Smooth muscle cell of the brain vasculature (primary cell): ENCODE measurements at regions not wholly inside any gene's neighbourhood (a gene's known extent, or its start where the extent isn't known, plus 50 kb on each side); places are given as distances from the start of the nearest gene placed in this dataset.
"Not testable (repeated sequence)": the region's sequence is repeated elsewhere in the genome, so short reads cannot be mapped to it uniquely, and the experiment has no call there.

ENCODE experiments used
- DNase-seq: peaks from one replicate; pipeline ENCODE4 v3.0.0-alpha.2; 2012; ENCODE audit warnings: low read depth, low spot score

DNA sequence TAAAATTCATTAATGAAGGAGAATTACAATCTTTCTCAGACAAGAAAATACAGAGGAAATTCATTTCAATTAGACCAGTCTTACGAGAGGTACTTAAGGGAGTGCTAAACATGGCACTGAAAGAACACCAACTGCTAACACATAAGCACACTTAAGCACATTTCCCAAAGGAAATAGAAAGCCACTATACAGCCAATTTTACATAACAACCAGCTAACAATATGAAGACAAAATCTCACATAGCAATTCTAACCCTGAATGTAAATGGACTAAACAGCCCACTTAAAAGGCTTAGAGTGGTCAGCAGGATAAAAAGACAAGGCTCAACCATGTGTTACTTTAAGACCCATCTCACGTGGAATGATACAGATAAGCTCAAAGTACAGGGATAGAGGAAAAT, 339.5 kb upstream of the LUZP2 start:
- no peak for DNase-seq

DNA sequence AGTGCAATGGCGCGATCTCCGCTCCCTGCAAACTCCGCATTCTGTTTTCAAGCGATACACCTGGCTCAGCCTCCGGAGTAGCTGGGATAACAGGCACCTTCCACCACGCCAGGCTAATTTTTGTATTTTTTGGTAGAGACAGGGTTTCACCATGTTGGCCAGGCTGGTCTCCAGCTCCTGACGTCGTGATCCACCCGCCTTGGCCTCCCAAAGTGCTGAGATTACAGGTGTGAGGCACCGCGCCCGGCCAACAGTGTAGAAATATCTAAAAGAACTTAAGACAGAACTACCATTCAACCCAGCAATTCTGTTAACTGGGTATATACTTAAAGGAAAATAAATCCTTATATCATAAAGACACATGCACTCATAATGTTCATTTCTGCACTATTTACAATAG, 335.3 kb upstream of the LUZP2 start:
- DNase-seq: no peak

DNA sequence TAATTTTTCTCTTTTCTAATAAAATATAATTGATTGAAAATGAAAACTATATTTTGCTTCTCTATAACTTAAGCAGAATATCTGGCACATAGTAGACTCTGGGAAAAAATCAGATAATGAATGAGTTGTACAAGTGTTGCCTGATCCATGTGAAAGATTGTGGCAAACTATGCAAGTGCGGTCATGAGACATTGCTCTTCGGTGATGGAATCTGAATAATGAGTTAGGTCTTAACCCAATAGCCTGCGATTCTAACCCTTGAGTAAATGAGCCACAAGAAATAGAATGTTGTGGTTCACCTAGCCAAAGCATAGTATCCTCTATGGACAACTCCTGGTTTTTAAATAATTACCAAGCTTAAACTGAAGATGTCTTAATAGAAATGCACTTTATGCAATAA, 333.7 kb upstream of the LUZP2 start:
- no peak for DNase-seq

DNA sequence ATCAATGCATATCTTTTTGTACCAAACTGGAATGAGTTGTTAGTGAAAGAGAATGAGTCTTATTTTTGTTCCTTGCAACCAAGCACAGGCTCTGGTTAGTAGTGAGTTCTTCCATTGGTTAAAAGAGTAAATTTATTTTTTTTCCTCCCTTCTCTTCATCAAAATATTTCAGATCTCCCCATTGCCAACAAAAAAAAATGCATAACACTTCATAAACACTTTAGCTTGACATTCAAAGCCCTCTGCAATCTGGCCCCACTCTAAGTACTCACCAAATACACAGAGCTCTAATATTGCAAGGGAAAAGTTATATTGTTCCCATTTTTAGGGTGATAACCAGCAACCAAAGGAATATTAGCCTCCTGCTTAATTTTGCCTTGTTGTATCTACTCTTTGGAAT, 333.0 kb upstream of the LUZP2 start:
- no peak for DNase-seq

DNA sequence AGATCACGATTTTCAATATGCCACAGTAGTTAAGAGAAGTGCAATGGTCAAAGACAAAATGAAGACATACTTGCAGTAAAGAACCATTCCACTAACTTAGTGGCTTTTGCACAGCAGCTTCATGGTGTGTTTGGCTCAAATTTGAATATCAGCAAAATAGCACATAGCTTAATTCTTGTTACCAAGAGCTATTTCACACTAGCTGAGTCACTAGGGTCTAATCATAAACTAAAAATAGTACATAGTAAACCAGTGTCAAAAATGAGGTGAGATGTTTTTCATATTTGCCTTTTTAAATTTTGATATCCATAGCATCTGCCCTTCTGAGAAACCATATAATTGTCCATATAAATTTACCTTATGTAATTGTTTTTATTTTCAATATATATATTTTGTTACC, 325.0 kb upstream of the LUZP2 start:
- no peak for DNase-seq

DNA sequence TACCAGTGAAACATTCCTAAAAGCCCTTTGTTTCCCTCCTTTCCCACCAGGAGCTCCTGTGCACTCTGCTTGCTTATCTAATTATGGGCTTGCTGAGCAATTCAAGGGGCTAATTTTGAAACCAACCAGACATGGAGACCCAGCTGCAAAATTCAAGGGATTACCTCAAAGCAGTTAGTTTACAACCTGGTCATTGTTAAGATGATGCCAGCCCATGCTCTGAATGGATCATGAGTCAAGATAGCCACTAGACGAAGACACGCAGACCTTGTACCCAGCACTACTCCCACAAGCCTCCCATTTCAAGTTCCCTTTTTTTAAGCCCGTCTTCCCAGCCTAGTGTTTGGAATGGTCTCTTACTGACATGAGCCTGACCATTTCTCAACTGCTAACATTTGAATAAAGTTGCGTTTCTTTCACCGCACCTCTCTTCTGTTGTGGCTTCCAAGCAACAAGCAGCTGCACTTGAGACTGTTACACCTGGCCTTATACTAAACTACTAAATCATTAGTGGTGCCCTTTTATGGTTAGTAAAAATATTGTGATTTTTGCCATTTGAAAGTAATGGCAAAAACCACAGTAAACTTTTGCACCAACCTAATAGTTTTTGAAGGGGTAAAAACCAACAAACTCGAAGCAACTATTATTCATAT, 315.3 kb upstream of the LUZP2 start:
- DNase-seq: no peak

DNA sequence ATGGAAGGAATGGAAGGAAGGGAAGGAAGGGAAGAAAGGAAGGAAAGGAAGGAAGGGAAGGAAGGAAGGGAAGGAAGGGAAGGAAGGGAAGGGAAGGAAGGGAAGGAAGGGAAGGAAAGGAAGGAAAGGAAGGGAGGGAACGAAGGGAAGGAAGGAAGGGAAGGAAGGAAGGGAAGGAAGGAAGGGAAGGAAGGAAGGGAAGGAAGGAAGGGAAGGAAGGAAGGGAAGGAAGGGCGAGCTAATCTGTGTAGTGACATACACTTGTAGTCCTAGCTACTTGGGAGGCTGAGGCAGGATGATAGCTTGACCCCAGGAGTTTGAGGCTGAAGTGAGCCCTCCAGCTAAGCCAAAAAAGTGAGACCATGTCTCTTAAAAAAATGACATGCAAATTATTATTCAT, 311.3 kb upstream of the LUZP2 start:
- DNase-seq: not testable (repeated sequence)

DNA sequence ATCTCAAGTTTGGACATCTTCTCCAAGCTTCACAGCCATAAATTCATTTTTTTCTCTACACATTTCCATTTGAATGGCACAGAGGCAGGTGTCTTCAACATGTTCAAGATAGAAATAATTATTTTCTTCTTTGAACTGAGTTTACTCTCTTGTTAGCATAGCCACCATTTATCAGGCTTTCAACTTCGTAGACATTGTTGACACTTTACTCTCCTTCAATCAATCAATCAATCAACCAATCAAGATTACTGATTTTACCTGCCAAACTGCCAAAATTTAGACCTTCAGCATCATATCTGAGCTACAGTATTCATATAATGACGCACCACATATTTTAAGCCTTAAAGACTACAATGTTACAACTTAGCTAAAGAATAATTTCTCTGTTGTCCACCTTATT, 300.1 kb upstream of the LUZP2 start:
- DNase-seq: no peak

DNA sequence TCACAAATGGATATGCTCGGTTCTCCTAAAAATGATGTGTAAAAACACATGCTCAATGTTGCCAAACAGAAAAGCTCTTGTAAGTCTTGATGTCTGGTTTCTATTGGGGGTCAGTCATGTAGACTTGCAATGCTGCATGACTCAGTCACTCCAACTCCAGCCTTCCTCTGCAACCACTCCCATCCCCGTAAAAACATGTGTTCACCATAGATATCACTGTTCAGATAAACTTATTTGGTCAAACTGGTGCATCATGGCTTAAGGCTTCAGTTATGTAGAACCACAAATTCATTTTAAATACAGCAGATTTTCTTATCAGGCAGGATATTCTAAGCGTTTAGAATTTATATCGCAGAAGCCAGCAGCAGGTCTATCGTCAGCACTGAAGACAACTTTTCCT, 298.4 kb upstream of the LUZP2 start:
- no peak for DNase-seq

DNA sequence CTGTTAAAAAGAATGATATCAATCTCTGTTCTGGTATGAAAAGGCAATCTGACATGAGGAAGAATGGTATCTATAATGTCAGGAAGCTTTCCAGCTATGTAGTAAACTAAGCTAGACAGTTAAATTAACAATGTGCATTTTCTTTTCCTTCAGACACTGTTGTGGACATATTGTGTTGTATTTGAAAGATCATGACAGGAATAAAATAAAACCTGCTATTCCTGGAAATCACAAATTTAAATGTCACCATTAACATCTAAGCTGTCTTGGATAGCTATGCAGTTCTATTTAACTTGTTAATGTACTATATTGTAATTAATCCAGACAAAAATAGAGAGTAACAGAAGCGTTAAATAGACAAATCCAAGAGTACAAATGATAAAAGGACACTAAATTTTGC, 297.4 kb upstream of the LUZP2 start:
- no peak for DNase-seq

DNA sequence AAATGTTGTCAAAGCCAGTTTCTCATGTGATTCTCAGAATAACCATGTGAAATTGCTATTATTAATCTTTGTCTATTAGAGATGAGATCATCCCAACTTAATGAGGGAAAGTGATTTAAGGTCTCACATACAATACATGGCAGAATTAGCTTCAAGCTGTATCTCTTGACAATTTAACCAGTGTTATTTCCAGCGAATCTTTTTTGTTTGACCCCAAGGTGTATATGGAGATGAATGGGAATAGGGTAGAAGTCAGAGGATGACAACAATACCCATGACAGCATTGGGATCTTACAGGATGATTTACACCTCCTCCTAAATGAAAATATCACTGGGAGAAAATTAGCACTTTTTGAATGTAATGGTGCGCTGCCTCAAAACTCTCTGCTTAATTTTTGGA, 290.8 kb upstream of the LUZP2 start:
- no peak for DNase-seq

DNA sequence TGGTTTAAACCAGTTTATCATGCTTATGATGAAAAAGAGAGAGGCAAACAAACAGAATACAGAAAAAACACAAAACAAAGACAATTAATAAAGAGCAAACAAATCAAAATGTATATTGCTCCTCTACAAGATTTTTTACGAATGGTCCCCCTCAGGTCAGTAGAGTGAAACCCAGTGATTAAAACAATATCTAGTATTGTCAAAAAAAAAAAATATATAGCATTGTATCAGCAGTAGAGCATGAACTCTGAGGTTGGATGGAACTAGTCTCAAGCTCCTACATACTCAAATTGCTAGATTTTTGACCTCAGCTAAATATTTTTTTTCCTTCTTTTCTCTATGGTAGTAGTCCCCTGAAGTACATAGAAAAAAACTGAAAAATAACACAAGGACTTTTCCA, 290.3 kb upstream of the LUZP2 start:
- no peak for DNase-seq

DNA sequence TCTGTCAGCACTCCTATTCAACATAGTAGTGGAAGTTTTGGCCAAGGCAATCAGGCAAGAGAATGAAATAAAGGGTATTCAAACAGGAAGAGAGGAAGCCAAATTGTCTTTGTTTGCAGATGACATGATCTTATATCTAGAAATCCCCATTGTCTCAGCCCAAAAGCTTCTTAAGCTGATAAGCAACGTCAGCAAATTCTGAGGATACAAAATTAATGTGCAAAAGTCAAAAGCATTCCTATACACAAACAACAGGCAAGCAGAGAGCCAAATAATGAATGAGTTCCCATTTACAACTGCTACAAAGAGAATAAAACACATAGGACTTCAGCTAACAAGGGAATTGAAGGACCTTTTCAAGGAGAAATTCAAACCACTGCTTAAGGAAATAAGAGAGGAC, 280.4 kb upstream of the LUZP2 start:
- no peak for DNase-seq

DNA sequence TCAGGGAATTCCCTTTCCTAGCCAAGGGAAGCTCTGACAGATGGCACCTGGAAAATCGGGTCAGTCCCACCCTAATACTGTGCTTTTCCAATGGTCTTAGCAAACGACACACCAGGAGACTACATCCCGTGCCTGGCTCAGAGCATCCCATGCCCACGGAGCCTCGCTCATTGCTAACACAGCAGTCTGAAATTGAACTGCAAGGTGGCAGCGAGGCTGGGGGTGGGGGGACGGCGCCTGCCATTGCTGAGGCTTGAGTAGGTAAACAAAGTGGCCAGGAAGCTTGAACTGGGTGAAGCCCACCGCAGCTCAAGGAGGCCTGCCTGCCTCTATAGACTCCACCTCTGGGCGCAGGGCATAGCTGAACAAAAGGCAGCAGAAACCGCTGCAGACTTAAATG, 279.5 kb upstream of the LUZP2 start:
- not testable (repeated sequence) for DNase-seq

DNA sequence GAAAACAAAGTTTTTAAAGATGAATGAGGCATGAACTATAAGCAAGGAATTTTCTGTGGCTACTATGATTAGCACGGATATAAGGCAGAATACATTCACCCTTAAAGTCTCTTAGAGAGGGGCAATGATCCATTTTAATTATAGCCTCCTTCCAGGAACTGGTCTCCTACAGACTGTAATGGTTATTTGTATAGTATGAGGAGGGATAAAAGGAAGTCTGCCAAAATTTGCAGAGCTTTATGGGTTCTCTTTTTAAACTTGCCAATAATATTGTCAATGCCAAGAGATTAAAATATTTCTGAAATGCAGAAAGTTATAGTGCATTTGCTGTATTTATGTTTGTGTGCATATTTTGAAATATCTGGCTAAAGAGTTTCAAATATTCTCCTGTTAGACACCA, 271.4 kb upstream of the LUZP2 start:
- DNase-seq: no peak

DNA sequence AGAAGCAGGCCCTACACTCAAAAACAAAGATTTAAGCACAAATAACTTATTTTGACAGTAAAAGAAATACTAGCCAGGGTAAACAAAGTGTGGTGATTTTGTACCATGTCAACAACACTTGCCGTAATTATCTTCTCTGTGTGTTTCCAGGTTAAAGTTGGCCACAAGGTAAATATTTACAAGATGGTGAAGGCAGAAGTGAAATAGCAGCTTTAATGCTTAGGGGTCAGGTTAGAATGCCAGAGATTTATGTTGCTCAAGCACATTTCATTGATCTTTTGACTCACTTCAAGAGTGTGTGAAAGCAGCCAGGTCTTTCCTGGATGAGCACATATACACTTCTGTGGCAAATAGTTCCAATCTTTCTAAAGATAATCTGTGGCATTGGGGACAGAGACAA, 270.2 kb upstream of the LUZP2 start:
- no peak for DNase-seq

DNA sequence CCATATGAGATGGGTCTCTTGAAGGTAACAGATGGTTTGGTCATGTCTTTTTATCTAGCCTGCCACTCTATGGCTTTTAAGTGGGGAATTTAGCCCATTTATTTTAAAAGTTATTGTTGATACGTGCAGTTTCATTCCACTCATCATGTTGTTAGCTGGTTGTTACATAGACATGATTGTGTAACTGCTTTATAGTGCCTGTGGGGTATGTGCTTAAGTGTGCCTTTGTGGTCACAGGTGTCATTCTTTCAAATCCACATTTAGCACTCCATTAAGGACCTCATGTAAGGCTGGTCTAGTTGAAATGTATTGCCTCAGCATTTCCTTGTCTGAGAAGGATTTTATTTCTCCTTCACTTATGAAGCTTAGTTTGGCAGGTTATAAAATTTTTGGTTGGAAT, 263.8 kb upstream of the LUZP2 start:
- DNase-seq: no peak

DNA sequence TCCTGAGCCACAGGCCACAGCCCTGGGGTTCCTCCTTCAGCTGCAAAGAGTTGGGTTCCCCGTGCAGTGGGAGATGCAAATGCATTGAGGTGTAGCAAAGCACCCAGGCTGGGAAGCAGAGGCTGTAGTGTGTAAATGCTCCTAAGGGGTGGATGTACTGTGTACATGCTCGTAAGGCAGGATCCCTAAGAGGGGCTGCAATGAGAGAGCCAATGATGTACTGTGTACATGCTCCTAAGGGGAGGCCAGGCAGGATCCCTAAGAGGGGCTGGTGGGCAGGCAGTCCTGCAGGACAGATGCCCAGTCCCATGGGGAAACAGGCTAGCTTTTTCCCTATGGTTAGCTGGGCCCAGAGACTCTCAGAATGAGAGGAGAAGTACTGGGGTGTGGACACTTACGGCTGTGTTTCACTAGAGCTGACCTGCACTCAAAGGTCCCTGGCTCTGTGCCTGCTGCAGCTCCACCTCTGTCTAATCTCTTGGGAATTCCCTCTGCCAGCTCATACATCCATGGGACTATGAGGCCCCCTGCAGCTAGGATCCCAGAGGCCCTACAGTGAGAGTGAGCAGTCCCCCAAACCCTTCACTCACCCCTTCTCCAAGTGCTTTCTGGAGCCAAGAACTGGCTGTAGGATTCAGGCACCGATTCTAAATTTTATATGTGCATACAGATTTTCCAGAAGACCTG, 261.9 kb upstream of the LUZP2 start:
- no peak for DNase-seq

DNA sequence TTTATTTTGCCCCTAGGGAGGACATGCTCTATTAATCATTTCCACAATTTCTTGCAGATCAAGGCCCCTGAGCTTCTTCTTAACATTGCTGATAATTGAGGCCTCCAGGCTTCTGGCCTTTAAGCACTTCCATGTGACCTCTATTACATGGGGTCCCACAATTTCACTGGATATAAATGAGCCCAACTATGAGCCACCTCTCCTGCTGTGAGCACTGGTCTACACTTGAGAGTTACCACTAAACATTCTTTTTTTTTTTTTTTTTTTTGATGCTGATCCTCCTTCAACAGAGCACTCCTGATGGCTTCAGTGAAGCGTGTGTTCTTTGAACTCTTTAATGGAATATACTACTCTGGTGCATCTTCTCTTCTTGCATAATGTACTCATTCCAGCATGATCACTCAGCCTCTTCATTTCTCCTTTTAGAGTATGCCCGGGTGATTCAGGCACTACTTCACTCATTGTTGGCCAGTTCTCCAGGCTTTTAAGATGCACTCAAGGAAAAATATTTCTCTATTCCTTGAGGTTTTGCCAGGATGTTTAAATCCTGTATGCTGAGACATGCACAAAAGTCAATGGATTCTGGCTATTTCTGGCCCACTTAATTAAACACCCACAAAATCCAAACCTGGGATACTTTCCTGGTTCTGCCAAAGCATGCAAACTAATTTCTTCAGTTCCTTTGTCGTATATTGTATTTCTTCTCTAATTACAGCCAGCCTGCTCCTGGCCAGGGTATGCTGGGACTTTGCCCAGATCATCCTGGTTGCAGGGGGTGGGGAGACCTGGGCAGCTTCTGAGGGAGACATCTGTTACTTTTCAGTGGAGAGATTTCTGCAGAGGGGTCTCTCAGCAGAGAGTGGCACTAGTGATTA, 257.8 kb upstream of the LUZP2 start:
- no peak for DNase-seq

DNA sequence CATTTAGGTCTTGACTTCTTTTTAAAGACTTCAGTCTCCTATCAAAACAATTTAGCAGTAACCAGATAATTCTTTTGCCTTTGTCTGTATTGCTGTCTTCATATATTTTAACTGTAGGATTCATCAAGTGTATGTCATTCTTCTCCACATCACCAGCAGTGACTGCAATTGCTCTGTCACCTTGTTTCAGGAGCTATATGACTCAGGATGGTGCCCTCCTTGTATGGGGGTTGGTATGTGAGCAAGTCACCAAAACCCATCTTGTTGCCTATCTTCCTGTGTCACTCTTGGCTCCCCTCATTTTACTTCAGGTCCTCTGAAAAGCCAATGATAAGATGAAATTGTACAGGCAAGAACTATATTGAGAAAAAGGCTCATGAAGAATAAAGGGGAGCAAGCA, 256.9 kb upstream of the LUZP2 start:
- no peak for DNase-seq

DNA sequence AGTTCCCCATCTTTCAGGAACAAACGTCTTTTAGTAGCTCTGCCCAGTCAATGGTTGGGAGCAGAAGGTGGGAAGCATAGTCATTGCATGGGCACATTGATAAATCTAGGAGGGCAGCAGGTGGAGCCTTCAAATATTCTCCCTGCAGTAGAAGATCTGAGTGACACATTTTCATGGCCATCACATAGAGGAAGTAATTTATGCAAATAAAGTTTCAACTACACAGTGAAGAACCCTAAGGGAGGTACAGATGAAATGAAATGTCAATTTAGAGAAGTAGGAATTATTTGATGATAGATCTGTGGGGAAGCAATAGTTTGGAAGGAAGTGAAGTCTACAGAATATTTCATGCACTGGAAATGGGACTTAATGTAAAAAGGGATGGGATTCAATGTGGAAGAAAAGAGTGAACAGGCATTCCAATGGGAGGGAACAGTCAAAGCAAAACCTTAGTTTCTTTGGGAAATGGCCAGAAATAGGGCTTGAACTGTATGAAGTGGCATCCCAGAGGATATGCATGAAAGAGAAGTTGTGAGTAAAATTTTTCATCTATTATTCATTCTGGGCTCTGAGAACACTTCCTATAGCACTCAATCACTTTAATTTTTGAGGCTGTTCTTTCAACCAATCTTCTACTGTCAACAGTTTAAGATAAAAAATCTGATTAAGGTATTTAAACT, 256.2 kb upstream of the LUZP2 start:
- DNase-seq: no peak

DNA sequence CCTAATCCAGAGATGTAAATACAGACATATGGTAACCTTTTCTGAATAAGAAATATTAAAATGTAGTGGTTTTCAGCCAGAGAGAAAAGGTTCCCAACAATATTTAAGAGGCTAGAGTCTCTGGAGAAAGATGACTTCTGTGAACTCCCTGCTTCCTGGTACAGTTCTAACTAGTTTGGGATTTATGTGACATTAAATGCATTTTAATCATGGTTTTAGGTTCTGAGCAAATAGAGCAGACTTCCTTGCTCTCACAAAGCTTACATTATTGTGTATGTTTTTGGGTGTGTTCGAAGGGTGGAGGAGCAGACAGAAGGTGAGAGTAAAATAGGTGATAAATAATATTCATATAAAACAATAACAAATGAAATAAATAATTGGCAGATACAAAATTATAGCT, 250.1 kb upstream of the LUZP2 start:
- DNase-seq: no peak
